ENCODE measurements at regions not wholly inside any gene's neighbourhood (a gene's known extent, or its start where the extent isn't known, plus 50 kb on each side); places are given as distances from the start of the nearest gene placed in this dataset.

- no peak for DNase-seq
Observed at GRCh38 chr17:73819440-73820395, 175.5 kb upstream of the SDK2 start.

- peak in 2 of 3 experiments; percentile 21 to 45 for DNase-seq
Observed at GRCh38 chr17:73820686-73821448, 176.6 kb upstream of the SDK2 start.

GRCh38 chr17:73821665-73822064 is 177.4 kb upstream of the SDK2 start:
- DNase-seq = no peak

- no peak for DNase-seq
Observed at GRCh38 chr17:73822371-73822770, 178.1 kb upstream of the SDK2 start.

- no peak for DNase-seq
Observed at GRCh38 chr17:73823684-73824083, 179.4 kb upstream of the SDK2 start.

- peak in 2 of 3 experiments; percentile 50 to 74 for DNase-seq
Observed at GRCh38 chr17:73824321-73824720, 180.1 kb upstream of the SDK2 start.

- no peak for DNase-seq
Observed at GRCh38 chr17:73826181-73826871, 182.1 kb upstream of the SDK2 start.

GRCh38 chr17:73826872-73827228 is 182.6 kb upstream of the SDK2 start:
- DNase-seq = no peak

GRCh38 chr17:73827627-73828291 is 183.5 kb upstream of the SDK2 start:
- DNase-seq = peak in 1 of 3 experiments; percentile 41

- no peak for DNase-seq
Observed at GRCh38 chr17:73829676-73830280, 185.5 kb upstream of the SDK2 start.

GRCh38 chr17:73831699-73832098 is 187.5 kb upstream of the SDK2 start:
- no peak for DNase-seq

- peak in 1 of 3 experiments; percentile 29 for DNase-seq
Observed at GRCh38 chr17:73833775-73834488, 189.7 kb upstream of the SDK2 start.

- no peak for DNase-seq
Observed at GRCh38 chr17:73834684-73835343, 190.6 kb upstream of the SDK2 start.

GRCh38 chr17:73835605-73836004 is 191.4 kb upstream of the SDK2 start:
- DNase-seq = no peak

GRCh38 chr17:73838815-73839214 is 194.6 kb upstream of the SDK2 start:
- peak in 2 of 3 experiments; percentile 16 to 29 for DNase-seq

- DNase-seq = no peak
Observed at GRCh38 chr17:73840829-73841228, 196.6 kb upstream of the SDK2 start.

- peak; percentile 41 to 77 (median 59) for DNase-seq
Observed at GRCh38 chr17:73841431-73842060, 197.3 kb upstream of the SDK2 start.

GRCh38 chr17:73847952-73848351 is 203.7 kb upstream of the SDK2 start:
- DNase-seq = no peak

GRCh38 chr17:73850426-73850825 is 206.2 kb upstream of the SDK2 start:
- no peak for DNase-seq

- DNase-seq = peak in 1 of 3 experiments; percentile 43
Observed at GRCh38 chr17:73851091-73851490, 206.8 kb upstream of the SDK2 start.
